ENCODE measurements at regions not wholly inside any gene's neighbourhood (a gene's known extent, or its start where the extent isn't known, plus 50 kb on each side); places are given as distances from the start of the nearest gene placed in this dataset.
"Not testable (repeated sequence)": the region's sequence is repeated elsewhere in the genome, so short reads cannot be mapped to it uniquely, and the experiment has no call there.

GRCh38 chr4:3631544-3632266 lies 99.5 kb upstream of the LRPAP1 start:
- DNase-seq = not testable (repeated sequence)

GRCh38 chr4:3630598-3631543 lies 98.6 kb upstream of the LRPAP1 start:
- DNase-seq = no peak

GRCh38 chr4:3630136-3630597 lies 97.9 kb upstream of the LRPAP1 start:
- no peak for DNase-seq

GRCh38 chr4:3629665-3630064 lies 97.4 kb upstream of the LRPAP1 start:
- DNase-seq = no peak

GRCh38 chr4:3629176-3629575 lies 97.0 kb upstream of the LRPAP1 start:
- not testable (repeated sequence) for DNase-seq

- no peak for DNase-seq
Observed at GRCh38 chr4:3628868-3629175, 96.6 kb upstream of the LRPAP1 start.

GRCh38 chr4:3627967-3628867 lies 96.0 kb upstream of the LRPAP1 start:
- not testable (repeated sequence) for DNase-seq

- not testable (repeated sequence) for DNase-seq
Observed at GRCh38 chr4:3627456-3627855, 95.2 kb upstream of the LRPAP1 start.

GRCh38 chr4:3626131-3626884 lies 94.1 kb upstream of the LRPAP1 start:
- not testable (repeated sequence) for DNase-seq

- not testable (repeated sequence) for DNase-seq
Observed at GRCh38 chr4:3625286-3625875, 93.2 kb upstream of the LRPAP1 start.

GRCh38 chr4:3623809-3624329 lies 91.6 kb upstream of the LRPAP1 start:
- not testable (repeated sequence) for DNase-seq

- no peak for DNase-seq
Observed at GRCh38 chr4:3623106-3623505, 90.9 kb upstream of the LRPAP1 start.

GRCh38 chr4:3620365-3620764 lies 88.1 kb upstream of the LRPAP1 start:
- DNase-seq = peak; percentile 33

- not testable (repeated sequence) for DNase-seq
Observed at GRCh38 chr4:3619698-3620097, 87.5 kb upstream of the LRPAP1 start.

GRCh38 chr4:3618341-3618740 lies 86.1 kb upstream of the LRPAP1 start:
- not testable (repeated sequence) for DNase-seq

- DNase-seq = no peak
Observed at GRCh38 chr4:3615386-3616286, 83.4 kb upstream of the LRPAP1 start.

- no peak for DNase-seq
Observed at GRCh38 chr4:3614731-3614980, 82.4 kb upstream of the LRPAP1 start.

- no peak for DNase-seq
Observed at GRCh38 chr4:3613967-3614730, 81.9 kb upstream of the LRPAP1 start.

GRCh38 chr4:3612934-3613333 lies 80.7 kb upstream of the LRPAP1 start:
- DNase-seq = no peak

- no peak for DNase-seq
Observed at GRCh38 chr4:3612281-3612680, 80.1 kb upstream of the LRPAP1 start.
